ENCODE measurements at regions not wholly inside any gene's neighbourhood (a gene's known extent, or its start where the extent isn't known, plus 50 kb on each side); places are given as distances from the start of the nearest gene placed in this dataset.

- no peak for TF ChIP-seq CTCF (conservative IDR thresholded peaks at IDR 0.05)
- TF ChIP-seq EZH2 (IDR thresholded peaks at IDR 0.05; ENCODE audit: low read depth): no peak
Measured at GRCh38 chr5:56356836-56357160, 123.7 kb upstream of the ANKRD55 start.

All from PC-9 (cell line).